HG02571 (cell line): ENCODE measurements at regions not wholly inside any gene's neighbourhood (a gene's known extent, or its start where the extent isn't known, plus 50 kb on each side); places are given as distances from the start of the nearest gene placed in this dataset.
"Not testable (repeated sequence)": the region's sequence is repeated elsewhere in the genome, so short reads cannot be mapped to it uniquely, and the experiment has no call there.

Source experiments
- ATAC-seq: cut with Tn5 transposase; IDR thresholded peaks from one replicate; pipeline ENCODE4 v1.9.1; 2021; ENCODE audit warnings: mild to moderate bottlenecking, moderate library complexity; ENCODE audit not compliant: unreplicated experiment

DNA sequence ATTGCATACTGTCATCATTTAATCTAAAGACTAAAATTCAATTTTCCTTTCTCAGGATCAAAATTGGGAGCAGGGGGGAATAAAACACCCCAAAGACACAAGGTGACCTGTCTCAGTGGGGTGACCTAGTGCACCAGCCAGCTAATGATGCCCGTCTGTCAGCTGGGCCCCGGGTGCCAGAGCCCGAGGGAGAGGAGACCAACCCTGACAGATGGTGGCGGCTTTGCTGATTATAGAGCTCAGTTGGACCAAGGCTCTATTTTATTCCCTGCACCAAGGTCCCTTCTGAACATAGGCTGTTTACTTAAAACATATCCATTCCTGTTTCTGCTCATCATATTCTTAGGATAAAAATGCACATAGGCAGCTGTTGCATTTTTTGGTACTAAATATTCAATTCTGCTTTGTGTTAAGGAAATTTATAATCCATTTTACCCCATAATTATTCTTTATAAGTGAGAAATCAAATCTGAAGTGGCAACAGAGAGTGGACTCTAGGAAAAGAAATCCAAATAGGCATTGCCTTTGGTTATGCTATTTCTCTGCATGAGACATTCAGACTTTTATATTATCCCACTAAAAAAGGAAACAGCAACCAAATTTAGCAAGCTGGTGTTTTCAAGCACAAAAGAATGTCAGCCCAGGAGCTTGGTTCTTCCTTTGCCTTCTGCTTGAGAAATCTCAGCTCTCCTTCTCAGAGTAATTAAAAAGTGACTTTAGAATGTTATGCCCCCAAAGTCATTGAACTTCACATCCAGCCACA, 96.8 kb upstream of the IFNG-AS1 start:
- no peak for ATAC-seq

DNA sequence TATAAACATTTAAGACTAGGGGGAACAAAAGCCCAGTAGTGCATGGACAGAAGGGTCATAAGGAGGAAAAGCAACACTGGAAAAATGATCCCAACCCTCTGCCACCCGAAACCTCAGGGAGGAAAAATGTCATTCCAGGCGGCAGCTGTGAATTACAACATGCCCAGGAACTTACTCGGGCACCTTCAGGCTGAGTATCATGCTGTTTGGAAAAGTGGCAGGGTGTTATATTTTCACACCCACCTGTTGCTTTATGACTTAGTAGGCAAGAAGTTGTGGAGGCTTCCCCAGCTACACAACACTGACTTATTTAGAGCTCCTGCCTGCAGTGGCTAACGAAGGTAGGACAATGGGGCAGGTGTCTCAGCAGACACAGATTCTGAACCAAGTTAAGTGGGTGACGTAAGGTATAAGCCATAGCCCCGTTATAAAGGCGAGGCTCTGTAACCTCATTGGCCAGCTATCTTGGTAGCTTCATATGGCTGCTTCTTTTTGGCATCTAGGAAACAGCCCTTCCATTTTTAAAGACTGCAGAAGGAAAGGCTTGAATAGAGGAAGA, 96.1 kb upstream of the IFNG-AS1 start:
- no peak for ATAC-seq

DNA sequence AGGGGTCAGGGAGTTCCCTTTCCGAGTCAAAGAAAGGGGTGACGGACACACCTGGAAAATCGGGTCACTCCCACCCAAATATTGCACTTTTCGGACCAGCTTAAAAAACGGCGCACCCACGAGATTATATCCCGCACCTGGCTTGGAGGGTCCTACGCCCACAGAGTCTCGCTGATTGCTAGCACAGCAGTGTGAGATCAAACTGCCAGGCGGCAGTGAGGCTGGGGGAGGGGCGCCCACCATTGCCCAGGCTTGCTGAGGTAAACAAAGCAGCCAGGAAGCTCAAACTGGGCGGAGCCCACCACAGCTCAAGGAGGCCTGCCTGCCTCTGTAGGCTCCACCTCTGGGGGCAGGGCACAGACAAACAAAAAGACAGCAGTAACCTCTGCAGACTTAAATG, 88.8 kb upstream of the IFNG-AS1 start:
- not testable (repeated sequence) for ATAC-seq

DNA sequence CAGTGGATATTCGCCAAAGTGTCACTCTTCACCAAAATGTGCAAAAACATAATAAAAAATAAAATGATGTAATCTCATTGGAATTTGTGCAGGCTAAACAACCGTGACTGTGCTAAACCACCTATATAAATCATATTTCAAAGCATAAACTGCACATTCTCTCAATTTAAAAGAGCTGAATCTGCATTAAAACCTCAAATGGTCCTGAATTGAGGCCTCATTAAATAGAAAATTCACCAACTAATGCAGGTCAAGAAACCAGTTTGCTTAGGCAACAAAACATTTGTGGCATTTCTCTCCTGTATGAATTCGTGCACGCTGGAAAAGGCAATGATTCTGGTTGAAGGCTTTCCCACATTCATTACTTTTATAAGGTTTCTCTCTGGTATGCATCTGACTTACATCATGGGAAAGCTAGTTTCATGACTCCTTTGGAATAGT, 80.1 kb upstream of the IFNG-AS1 start:
- no peak for ATAC-seq

DNA sequence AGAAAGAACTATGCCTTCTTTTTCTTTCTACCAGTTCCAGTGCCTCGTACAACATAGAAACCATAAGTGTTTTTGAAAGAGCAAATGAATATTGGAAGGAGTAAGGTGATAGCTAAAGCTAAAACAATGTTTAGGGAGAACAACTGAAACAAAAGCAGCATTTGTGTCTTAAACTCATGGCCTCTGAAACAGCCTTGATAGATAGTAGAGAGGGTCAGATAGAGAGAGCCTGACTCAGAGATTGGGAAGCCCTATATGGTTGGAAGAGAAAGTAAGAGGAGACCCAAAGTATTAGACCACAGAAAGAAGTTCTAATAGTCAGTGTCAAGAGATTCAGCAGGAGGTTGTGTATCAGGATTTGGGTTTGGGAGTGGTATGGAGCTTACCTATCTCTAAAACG, 79.6 kb upstream of the IFNG-AS1 start:
- no peak for ATAC-seq

DNA sequence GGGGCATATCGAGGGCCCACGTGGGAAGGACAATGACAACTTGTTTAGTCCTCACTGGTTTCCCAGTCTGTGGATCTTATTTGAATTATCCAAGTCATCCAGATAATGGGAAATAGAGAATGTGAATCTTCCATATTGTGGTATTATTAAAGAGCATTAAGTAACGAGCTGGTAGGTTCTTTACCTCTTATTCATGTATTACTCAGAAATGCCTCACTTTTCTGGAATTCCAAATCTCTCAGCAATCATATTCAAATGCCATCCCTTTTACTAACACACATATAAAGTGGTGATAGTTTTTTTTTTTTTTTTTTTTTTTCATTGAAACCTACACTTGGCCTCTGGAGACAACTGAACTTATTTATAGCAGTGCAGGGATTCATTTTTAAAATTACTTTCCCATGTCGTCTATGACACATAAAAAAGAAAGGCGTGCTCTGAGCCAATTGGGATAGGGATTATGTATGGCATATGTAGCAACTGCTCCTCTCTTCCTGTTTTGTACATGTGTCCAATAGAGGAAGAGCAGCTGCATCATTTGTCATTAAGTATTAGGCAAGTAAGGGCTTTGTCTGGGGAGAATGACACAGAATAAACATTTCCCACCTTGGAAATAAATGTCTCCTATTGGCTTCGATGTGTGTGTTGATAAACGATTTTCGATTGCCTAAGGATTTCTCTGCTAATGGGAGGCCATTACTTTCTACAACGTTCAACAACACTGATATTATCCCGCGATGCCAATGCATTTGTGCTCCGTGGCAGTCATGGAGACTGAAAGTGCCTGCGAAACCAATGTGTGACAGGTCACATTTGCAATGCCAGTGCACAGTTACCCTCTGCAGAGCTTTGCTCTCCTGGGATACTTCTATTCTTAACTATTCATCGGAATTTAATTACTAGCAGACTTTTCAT, 78.6 kb upstream of the IFNG-AS1 start:
- ATAC-seq = no peak

DNA sequence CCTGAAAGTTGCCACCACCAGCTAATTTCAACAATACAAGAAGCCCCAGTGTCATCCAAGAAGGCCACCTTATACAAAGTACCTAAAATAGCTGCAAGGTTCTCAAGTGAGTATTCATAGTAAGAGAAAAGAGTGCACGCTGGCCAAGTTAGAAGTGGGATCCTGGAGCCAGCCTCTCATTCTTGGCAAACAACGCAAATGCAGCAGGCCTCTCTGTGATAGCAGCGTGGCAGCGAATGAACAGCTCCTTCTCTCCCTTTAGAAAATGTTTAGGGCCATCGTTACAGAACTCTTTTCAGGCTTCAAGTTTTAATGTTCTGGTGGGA, 78.0 kb upstream of the IFNG-AS1 start:
- no peak for ATAC-seq

DNA sequence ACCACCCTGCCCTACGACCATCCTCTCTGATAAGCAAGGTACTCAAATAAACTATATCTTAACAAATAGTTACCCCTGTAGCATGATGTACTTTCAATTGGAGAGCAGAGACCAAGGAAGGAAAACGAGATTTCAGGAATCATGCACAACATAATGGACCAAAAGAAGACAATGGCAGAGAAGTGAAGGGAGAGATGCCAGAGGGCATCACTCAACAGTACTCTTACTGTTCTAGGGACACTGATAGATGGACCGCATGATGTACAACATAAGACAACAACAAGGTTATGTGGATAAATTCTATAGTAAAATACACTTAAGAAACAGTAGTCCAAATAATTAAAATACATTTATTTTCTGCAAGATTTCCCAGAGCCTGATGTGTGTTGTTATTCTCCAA, 77.5 kb upstream of the IFNG-AS1 start:
- ATAC-seq = no peak

DNA sequence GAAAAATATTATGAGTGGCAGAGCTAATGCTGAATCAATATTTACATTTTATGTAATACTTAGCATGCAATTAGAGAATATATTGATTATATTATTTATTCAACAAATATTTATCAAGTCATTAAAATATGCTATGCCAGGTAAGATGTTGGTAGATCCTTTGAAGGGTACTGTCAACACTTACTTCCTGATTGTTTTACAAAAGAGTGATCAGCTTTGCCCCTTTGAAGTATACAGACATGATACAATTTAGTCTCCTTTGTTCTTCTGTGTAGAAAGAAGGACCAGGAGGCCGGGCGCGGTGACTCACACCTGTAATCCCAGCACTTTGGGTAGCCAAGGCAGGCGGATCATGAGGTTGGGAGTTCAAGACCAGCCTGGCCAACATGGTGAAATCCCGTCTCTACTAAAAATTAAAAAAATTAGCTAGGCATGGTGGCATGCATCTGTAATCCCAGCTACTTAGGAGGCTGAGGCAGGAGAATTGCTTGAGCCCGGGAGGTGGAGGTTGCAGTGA, 73.9 kb upstream of the IFNG-AS1 start:
- no peak for ATAC-seq

DNA sequence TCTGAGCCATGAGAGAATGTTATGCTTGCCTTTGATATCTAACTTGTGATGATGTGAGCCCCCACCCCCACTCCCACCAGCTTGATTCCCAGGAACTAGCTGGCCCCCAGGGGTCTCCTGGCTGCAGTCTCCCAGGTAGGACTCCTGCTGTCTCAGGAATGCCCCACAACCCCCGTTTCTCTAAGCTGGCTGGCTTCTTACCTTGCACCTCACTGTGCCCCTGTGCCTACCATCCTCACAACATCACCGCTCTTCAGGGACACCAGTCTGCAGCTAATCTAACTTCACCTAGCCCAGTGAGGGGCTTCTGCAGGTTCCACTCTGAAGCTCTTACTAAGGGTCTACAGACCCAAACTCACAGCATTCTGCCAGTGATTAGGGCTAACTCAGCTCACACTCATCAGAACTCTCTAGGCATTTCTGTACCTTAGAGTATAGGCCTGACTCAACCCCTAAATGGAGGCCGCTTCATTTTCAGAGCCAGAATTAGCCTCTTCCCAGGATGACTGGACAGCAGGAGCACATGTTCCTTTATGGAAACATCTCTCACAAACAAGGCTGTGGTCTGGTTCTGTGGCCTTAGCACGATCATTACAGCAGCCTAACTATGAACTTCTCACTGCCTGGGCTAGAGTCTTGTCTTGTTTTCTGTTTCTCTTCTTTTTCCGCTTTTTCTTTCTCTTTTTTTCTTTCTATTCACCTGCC, 72.8 kb upstream of the IFNG-AS1 start:
- no peak for ATAC-seq

DNA sequence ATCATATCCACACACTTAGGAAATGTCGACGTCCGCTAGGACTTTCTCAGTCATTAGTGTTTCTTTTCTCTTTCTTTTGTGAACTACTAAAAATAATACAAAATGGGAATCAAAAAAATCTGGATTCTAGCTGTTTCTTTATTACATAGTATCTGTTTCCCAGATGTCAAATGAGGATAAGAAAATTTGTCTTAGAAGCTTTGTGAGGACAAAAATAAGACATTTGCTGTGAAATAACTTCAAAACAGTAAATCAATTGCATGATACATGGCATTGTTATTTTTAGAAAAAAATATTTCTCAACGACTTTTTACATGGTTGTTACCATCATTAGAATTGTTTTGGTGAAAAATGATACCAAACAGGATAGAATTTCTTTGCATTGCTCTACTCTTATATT, 71.4 kb upstream of the IFNG-AS1 start:
- ATAC-seq = no peak

DNA sequence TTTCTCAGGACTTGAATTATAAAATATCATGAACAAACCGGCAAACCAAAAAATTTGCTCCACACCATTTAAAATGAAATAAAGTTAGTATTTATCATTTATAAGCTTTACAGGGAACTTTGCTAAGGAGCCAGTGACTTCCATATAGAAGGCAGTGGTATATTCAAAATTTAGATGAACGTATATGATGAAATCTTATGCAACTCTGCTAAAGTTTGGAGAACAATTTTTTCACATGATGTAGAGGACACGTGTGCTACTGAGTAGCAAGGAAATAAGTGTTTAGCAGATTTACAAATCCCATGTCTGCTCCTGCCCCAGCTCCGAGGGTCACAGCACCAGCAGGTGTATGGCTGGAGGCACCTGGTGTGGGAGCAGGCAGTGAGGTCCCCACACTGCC, 70.8 kb upstream of the IFNG-AS1 start:
- ATAC-seq = no peak

DNA sequence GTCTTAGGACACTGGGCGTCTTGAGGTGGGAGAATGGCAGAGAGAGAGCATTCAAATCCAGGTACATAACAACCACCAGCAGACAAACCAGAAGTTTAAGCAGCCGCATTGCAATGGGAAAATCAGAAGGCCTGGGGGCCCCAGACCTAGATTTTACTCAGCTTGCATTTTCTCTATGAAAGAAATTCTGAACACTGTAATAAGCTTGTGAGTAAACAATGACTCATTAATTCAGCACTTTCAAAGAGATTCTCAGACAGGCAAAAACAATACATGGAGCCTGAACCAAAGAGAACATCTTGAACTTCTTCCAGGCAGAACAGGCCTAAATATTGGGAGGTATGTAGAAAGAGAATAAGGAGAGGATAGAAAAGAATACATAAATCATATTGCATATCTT, 69.8 kb upstream of the IFNG-AS1 start:
- no peak for ATAC-seq

DNA sequence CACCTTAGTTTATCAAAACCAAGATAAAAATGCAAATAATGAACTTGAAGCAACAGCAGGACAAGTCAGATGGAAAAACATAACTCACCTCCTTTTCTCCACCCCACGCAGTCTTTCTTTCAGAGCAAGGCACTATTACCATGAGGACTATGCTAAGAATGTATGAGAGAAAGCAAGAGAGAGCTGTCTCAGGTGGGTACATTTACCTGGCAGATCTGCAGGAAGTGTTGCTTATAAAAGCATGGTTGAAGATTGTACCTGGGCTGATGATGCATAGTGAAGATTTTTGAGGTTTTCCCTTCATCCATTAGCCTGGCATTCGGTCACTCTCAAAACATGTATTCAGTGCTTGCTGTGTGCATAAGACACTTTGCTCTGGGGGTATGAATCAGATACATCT, 68.8 kb upstream of the IFNG-AS1 start:
- no peak for ATAC-seq

DNA sequence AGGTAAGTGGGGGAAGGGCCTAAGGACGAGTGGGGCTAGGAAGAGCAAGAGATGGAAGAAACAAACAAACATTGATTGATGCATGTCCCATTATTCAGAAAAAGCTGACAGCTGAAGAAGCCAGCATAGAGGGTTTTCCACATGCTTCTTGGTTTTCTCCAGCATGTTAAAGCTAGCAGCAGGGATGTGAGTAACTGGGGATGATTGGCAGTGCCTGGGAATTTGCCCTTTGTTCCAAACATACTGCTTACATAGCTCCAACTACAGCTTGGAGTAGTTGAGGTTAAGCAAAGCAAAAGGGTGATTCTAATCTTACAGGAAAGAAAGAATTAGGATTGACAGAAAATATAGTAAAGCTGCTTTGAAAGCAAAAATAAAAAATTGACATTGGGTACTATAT, 68.0 kb upstream of the IFNG-AS1 start:
- ATAC-seq = no peak

DNA sequence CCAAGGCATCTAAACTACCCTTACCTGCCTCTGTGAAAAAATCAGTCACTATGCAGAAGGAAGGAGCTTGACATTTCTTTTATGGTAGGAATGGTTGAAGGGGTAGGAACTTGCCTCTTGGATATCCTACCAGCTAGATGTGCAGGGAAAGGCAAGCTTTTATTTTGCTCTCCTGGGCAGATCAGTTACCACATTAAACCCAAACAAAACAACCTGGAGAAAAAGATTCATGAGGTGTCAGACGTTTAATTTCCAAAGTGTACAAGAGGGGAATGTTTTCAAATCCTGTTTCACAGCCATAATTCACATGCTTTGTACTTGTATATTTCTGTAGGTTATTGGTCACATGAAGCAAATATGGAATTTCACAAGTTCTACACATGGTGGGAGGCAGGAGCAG, 67.0 kb upstream of the IFNG-AS1 start:
- ATAC-seq = no peak

DNA sequence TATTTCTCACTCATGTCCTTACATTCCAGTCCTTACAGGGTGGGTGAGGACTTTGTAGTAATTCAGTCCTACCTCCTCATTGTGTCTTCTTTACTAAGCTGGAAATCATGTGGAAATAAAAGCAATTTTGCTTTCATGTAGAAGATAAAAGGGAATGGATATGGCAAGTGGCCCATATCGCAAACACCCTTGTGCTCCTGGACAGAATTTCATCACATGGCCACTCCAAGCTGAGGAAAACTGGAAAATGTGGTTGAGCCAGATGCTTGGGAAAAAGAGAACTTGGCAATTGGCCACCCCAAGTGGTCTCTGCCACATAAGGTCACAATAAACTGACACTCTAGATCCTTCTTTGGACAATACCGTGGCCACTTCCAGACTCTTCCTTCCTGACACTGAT, 64.2 kb upstream of the IFNG-AS1 start:
- ATAC-seq = no peak

DNA sequence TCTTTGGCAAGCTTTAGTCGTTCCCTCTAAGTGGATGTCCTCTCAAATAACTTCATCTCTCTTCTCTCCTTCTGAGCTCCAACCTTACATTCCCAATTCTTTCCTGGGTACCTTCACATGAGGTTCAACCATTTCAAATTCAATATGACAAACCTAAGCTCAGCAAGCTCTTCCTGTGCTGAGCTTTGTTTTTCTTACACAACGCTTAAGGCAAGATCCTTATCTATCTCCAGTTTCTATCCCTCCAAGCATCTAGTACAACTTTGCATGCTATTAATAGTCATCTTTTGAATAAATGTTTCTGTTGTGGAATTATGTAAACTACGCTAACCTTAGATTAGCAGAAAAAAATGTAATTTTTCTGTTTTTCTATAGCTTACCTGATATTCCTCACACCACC, 63.7 kb upstream of the IFNG-AS1 start:
- ATAC-seq = no peak

DNA sequence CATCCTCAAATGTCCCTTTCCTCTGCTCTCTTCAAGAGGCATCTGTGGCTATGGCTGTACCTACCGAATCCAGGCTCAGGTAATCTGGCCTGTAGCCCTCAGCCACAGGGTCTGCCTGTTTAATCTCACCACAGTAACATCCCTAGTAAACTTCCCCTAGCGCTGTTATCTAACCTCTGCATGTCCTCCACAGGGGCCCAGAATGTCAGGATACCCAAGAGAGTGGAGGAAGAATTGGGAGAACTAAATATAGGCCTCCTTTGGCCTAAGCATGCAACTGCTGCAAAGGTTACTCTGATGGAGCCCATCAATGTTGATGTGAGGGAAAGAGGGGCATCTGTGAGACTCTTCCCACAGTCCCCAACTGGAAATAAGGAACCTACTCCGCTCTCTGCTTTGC, 63.2 kb upstream of the IFNG-AS1 start:
- ATAC-seq = no peak

DNA sequence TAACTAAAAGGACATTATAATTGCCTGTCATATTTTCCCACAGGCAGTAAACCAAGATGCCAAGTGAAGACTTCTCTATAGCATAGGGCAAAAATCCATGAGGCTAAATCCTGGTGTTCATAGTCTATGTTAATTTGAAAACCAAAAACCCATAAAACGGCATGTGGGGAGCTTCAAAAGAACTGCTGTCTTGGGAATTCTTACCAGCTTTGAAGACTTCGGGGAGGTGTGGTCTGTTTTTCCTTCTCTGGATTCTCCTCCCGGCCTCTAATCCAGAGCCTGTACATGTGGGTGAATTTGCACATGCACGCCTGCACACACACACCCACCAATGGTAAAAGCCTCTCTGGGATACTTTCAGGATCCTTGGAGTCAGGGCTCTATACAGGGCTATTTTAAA, 61.9 kb upstream of the IFNG-AS1 start:
- no peak for ATAC-seq

DNA sequence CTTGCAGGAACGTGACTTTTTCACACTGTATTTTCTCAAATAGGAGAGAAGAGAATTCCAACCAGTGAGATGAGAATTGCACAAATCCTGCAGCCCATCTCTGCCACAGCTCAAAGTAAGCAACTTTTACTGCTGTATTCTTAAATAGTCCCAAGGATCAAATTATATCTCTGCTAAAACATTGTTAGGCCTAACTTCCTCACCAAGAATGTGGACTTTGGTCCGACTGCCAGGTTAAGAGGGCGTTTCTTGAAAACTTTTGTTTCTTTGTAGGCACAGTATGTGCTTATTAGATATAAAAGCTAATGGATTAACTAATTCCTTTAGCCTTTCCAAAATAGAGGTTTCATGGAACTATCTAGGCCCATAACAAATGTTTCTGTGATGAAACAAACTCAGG, 61.4 kb upstream of the IFNG-AS1 start:
- no peak for ATAC-seq
